Endothelial cell of umbilical vein (primary cell): ENCODE measurements at regions not wholly inside any gene's neighbourhood (a gene's known extent, or its start where the extent isn't known, plus 50 kb on each side); places are given as distances from the start of the nearest gene placed in this dataset.

Experiments
- BruUV-seq: library from RNA; stranded (reverse); fragments of 400-500 nt; replicated peaks from 2 replicates; lab custom pipeline; 2021; lab: Mats Ljungman, UMichigan
- CTCF ChIA-PET: fragments of 300-600, 350-600 bp; sonication (Branson Sonifier 250); formaldehyde crosslinking; loops from one replicate; lab custom pipeline; 2021; ENCODE audit warnings: antibody characterized with exemption, inconsistent platforms; lab: Charles Lee
- POLR2A ChIA-PET: fragments of 300-600, 350-600 bp; sonication (Branson Sonifier 250); formaldehyde crosslinking; loops from one replicate; lab custom pipeline; 2021; ENCODE audit warnings: antibody characterized with exemption, inconsistent platforms; lab: Charles Lee
- DNase-seq: peaks from one replicate; pipeline ENCODE4 v3.0.0-alpha.2; 2011; ENCODE audit warnings: low read depth, low spot score
- FAIRE-seq: peaks from 2 replicates; lab custom pipeline; 2011; peaks lifted over from hg19 to GRCh38; lab: Jason Lieb, UNC
- H2AFZ ChIP-seq: 2 replicates; pipeline ENCODE4 v1.6.0; 2012; ENCODE audit warnings: low read depth, low read length, control low read depth, inconsistent platforms
- H3K27ac ChIP-seq: 2 replicates; pipeline ENCODE4 v1.5.1; 2011; ENCODE audit warnings: low read depth, mild to moderate bottlenecking, control low read depth, low read length, moderate library complexity; ENCODE audit not compliant: insufficient read depth
- H3K27me3 ChIP-seq, 2 experiments: 2 replicates each; pipeline versions ENCODE4 v1.6.0 to v1.6.1; 2011; ENCODE audit warnings: low read length in 2 of 2, mixed read lengths in 1 of 2; ENCODE audit not compliant: control insufficient read depth in 2 of 2, insufficient read depth in 2 of 2
- H3K36me3 ChIP-seq, 2 experiments: 2 replicates in 1 of 2; 3 replicates in 1 of 2; pipeline ENCODE4 v1.5.1; 2011; ENCODE audit warnings: low read length in 2 of 2, mild to moderate bottlenecking in 1 of 2, moderate library complexity in 1 of 2; ENCODE audit not compliant: control insufficient read depth in 2 of 2, insufficient read depth in 2 of 2; ENCODE audit errors: extremely low read depth in 1 of 2
- H3K4me1 ChIP-seq: 3 replicates; pipeline ENCODE4 v1.5.1; 2011; ENCODE audit warnings: mild to moderate bottlenecking, low read length; ENCODE audit not compliant: control insufficient read depth, insufficient read depth; ENCODE audit errors: extremely low read depth
- H3K4me2 ChIP-seq: 2 replicates; pipeline ENCODE4 v1.6.1; 2011; ENCODE audit warnings: low read length, control low read depth, mixed read lengths; ENCODE audit not compliant: insufficient read depth
- H3K4me3 ChIP-seq, 3 experiments: fragments of 200-600 bp in 1 of 3; sonication (generic), shearing (Covaris generic) in 1 of 3; replicated peaks in 1 of 3; 2 replicates each; pipeline ENCODE4 v1.5.1; 2011 to 2016; ENCODE audit warnings: control low read depth in 3 of 3, low read length in 3 of 3, mild to moderate bottlenecking in 2 of 3, inconsistent platforms in 1 of 3, low read depth in 1 of 3, moderate library complexity in 1 of 3; ENCODE audit not compliant: insufficient read depth in 1 of 3
- H3K79me2 ChIP-seq: 2 replicates; pipeline ENCODE4 v1.6.0; 2012; ENCODE audit warnings: low read length, inconsistent platforms; ENCODE audit not compliant: control insufficient read depth, insufficient read depth
- H3K9ac ChIP-seq: replicated peaks from 2 replicates; pipeline ENCODE3; 2011; ENCODE audit warnings: low read length, control low read depth; ENCODE audit not compliant: insufficient read depth; ENCODE audit errors: extremely low read depth
- H3K9me1 ChIP-seq: replicated peaks from 3 replicates; pipeline ENCODE4 v1.6.0; 2011; ENCODE audit warnings: mild to moderate bottlenecking, low read length; ENCODE audit not compliant: control insufficient read depth, insufficient read depth; ENCODE audit errors: extremely low read depth
- H3K9me3 ChIP-seq: replicated peaks from 2 replicates; pipeline ENCODE4 v1.5.1; 2012; ENCODE audit warnings: low read length, inconsistent platforms; ENCODE audit not compliant: control insufficient read depth, insufficient read depth
- H4K20me1 ChIP-seq: replicated peaks from 2 replicates; pipeline ENCODE3; 2011; ENCODE audit warnings: mild to moderate bottlenecking, low read length; ENCODE audit not compliant: control insufficient read depth, insufficient read depth; ENCODE audit errors: extremely low read depth
- CTCF ChIP-seq, 2 donors: IDR thresholded peaks; 1 replicate in 1 of 2; 2 replicates in 1 of 2; pipeline ENCODE4 v1.5.1; 2011; ENCODE audit warnings: low read length in 2 of 2, mild to moderate bottlenecking in 2 of 2, moderate library complexity in 2 of 2, control low read depth in 1 of 2, inconsistent platforms in 1 of 2, low read depth in 1 of 2; ENCODE audit not compliant: insufficient read depth in 1 of 2; ENCODE audit errors: extremely low read depth in 1 of 2
- EZH2 ChIP-seq: IDR thresholded peaks from 2 replicates; pipeline ENCODE4 v1.6.1; 2012; ENCODE audit warnings: borderline replicate concordance, low read depth, mild to moderate bottlenecking, moderate library complexity, low read length, inconsistent platforms; ENCODE audit not compliant: severe bottlenecking
- FOS ChIP-seq: IDR thresholded peaks from 2 replicates; pipeline ENCODE4 v1.6.1; 2011; ENCODE audit warnings: mild to moderate bottlenecking, low read length, moderate library complexity, borderline replicate concordance; ENCODE audit not compliant: insufficient read depth
- GATA2 ChIP-seq: IDR thresholded peaks from 2 replicates; pipeline ENCODE4 v1.7.0; 2011; ENCODE audit warnings: low read depth, mild to moderate bottlenecking, moderate library complexity, mixed read lengths, low read length; ENCODE audit not compliant: insufficient read length, insufficient read depth
- JUN ChIP-seq: IDR thresholded peaks from 2 replicates; pipeline ENCODE4 v1.6.1; 2011; ENCODE audit warnings: borderline replicate concordance, low read depth; ENCODE audit not compliant: insufficient read length, insufficient read depth
- MAX ChIP-seq: IDR thresholded peaks from 2 replicates; pipeline ENCODE4 v1.6.1; 2011; ENCODE audit not compliant: insufficient read depth, insufficient read length
- MYC ChIP-seq: IDR thresholded peaks from one replicate; pipeline ENCODE4 v1.6.1; 2011; ENCODE audit warnings: mild to moderate bottlenecking, low read depth, low read length
- POLR2A ChIP-seq: IDR thresholded peaks from 2 replicates; pipeline ENCODE4 v1.6.1; 2012; ENCODE audit warnings: low read depth, mild to moderate bottlenecking, control low read depth, low read length
- POLR2AphosphoS5 ChIP-seq: IDR thresholded peaks from 2 replicates; pipeline ENCODE4 v1.6.1; 2012; ENCODE audit warnings: low read depth, mild to moderate bottlenecking, control low read depth, low read length, moderate library complexity; ENCODE audit not compliant: insufficient read depth
- dilution Hi-C: fragments of 300-500 bp; cut with MboI; formaldehyde crosslinking; loops from one replicate; pipeline ENCODE4 v1.15.0; 2019; ENCODE audit warnings: low sequenced_read_pairs; ENCODE audit not compliant: extremely low pct_ligation_motif_present
- intact Hi-C: fragments of 100-400 bp; cut with micrococcal nuclease; formaldehyde crosslinking; loops from one replicate; pipeline ENCODE4 v1.10.0; 2022

GRCh38 chr6:139474145-139475108 lies 100.0 kb upstream of the CITED2 start:
- Histone ChIP-seq H3K27me3 (no peaks in the 10 kb centered on the region), H3K4me1 (no peaks in the 10 kb centered on the region), H4K20me1 (no peaks in the 10 kb centered on the region), H3K36me3 (no peaks in the 10 kb centered on the region), H3K9me1 (no peaks in the 10 kb centered on the region), H3K79me2 (no peaks in the 10 kb centered on the region), H3K9ac (no peak overlapping the region), H3K4me2 (no peak overlapping the region), H3K4me3 (no peak overlapping the region), H3K27ac (no peak overlapping the region), H3K9me3 (no peaks in the 10 kb centered on the region), H2AFZ (peak overlapping the region; percentile 23)
- FAIRE-seq: no peak
- ChIA-PET POLR2A (no interaction called here), CTCF (interaction anchor here (0.7 to 0.8 kb wide), 2 partner anchors 22 to 682 kb away, joined by 4 read pairs; no protein-coding TSS in a partner anchor)
- no TSS peak for BruUV-seq
- intact Hi-C loops: no loop called here
- dilution Hi-C loops: no loop called here
- TF ChIP-seq CTCF (IDR thresholded peaks at IDR 0.05; ENCODE audit: extremely low read depth in 1 of 2, insufficient read depth in 1 of 2, low read depth in 1 of 2, low read length in 2 of 2): no peak
- TF ChIP-seq MYC: no peak
- TF ChIP-seq EZH2: no peak
- TF ChIP-seq FOS: no peak
- TF ChIP-seq JUN: no peak
- no peak for TF ChIP-seq POLR2AphosphoS5
- no peak for TF ChIP-seq POLR2A
- TF ChIP-seq MAX: no peak
- no peak for TF ChIP-seq GATA2
- no peak for DNase-seq
